ENCODE measurements at regions not wholly inside any gene's neighbourhood (a gene's known extent, or its start where the extent isn't known, plus 50 kb on each side); places are given as distances from the start of the nearest gene placed in this dataset.
"Not testable (repeated sequence)": the region's sequence is repeated elsewhere in the genome, so short reads cannot be mapped to it uniquely, and the experiment has no call there.

DNA sequence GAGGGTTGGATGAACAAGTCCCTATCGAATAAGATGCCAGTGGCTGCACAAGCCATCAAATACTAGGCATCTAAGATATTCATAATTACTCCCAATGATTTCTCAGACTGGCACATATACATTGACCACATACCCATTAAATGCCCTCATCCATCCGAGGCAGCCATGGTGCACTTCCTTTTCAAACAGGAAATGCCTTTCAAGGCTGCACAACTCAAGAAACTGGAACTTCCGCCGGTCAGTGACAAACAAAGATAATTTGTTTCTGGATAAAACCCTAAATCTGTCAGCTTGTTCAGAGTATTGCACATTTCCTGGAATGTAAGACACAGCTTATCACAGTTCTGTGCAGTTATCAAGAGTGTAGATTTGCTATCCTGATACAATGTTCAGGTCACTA lies 203.7 kb downstream of the RMST start:
- Mint-ChIP-seq H3K4me3 (no peak overlapping the region), H3K4me1 (no peaks in the 10 kb centered on the region), H3K27ac (no peak overlapping the region), H3K9me3 (peaks cover 7 to 8% of the 10 kb centered on the region in 2 donors), H3K27me3 (no peaks in the 10 kb centered on the region), H3K36me3 (peaks cover 0 to 2% of the 10 kb centered on the region in 2 donors)
- DNase-seq: no peak
- ATAC-seq (replicated peaks): no peak

DNA sequence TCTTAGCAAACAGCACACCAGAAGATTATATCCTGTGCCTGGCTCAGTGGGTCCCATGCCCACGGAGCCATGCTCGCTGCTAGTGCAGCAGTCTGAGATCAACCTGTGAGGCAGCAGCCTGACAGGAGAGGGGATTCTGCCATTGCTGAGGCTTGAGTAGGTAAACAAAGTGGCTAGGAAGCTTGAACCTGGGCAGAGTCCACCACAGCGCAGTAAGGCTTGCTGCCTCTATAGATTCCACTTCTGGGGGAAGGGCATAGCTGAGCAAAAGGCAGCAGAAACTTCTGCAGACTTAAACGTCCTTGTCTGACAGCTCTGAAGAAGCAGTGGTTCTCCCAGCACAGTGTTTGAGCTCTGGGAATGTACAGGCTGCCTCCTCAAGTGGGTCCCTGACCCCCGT lies 210.3 kb downstream of the RMST start:
- no peak overlapping the region for H3K27ac Mint-ChIP-seq
- H3K4me3 Mint-ChIP-seq: no peak overlapping the region
- no peaks in the 10 kb centered on the region for H3K27me3 Mint-ChIP-seq
- DNase-seq (no peak), ATAC-seq (replicated peaks) (no peak)
- H3K36me3 Mint-ChIP-seq: no peaks in the 10 kb centered on the region
- H3K4me1 Mint-ChIP-seq: no peaks in the 10 kb centered on the region
- peaks cover 4 to 7% of the 10 kb centered on the region in 2 donors for H3K9me3 Mint-ChIP-seq

DNA sequence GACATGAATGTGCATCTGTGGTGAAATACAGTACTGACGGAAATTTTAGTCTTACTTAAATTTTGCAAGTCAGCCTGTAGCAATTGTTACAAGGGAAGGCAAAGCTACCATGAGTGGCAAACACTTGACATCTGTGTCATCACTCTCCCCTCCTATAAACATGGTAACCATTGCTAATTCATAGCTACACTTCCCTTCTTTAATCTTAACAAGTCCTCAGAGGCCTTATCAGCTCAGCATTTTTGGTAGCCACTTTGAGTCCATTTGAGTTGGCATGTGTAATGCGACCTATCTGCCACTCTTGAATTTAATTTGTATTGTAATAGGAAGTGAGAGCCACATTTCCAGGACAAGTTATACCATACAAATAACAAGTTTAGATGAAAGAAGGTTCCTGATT lies 218.1 kb downstream of the RMST start:
- Mint-ChIP-seq H3K9me3 (peaks cover 3 to 10% of the 10 kb centered on the region in 2 donors), H3K27me3 (no peaks in the 10 kb centered on the region), H3K4me1 (no peaks in the 10 kb centered on the region), H3K36me3 (no peaks in the 10 kb centered on the region), H3K4me3 (no peak overlapping the region), H3K27ac (no peak overlapping the region)
- DNase-seq (no peak), ATAC-seq (replicated peaks) (no peak)

DNA sequence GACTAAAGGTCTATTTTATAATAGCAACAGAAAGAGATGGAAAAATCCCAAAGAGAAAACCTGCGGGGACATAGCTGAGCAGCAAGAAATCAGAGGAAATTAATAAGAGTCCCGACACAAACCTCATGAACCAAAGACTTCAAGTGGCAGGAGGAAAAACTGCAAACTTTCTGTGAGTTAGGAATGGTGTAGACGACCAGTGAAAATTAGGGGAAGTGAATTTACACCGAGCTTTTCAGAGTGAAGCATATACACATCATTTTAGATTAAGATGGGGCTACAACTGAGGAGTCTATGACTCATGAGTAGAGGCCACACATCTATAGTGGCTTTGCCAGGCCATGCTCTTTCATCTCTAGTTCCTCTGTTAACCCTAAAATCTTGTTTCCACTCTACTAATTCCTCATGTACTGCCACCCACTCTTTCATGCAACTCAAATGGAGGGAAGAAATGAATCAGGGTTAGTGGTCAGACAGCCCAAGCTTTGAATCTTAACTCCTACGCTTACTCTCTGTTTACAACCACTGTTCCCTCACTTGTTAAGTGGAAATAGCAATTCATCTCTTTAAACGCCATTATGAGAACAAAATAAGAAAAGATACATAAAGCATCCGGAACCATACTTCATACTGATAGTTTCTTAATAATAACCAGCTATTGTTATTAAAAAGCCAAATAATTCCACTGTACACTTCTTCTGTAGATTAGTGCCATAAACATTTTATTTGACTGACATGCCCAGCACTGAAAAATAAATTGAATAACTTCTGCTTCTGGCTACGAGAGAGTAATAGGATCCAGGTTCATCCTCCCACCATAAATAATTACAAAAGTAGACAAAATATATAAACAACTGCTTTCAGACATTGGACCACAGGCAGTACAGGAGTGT lies 219.3 kb downstream of the RMST start:
- no peaks in the 10 kb centered on the region for H3K27me3 Mint-ChIP-seq
- H3K9me3 Mint-ChIP-seq: peaks cover 0 to 7% of the 10 kb centered on the region in 2 donors
- ATAC-seq (replicated peaks) (peak; percentile 73 to 90), DNase-seq (no peak)
- no peaks in the 10 kb centered on the region for H3K4me1 Mint-ChIP-seq
- no peak overlapping the region for H3K4me3 Mint-ChIP-seq
- no peaks in the 10 kb centered on the region for H3K36me3 Mint-ChIP-seq
- H3K27ac Mint-ChIP-seq: no peak overlapping the region

DNA sequence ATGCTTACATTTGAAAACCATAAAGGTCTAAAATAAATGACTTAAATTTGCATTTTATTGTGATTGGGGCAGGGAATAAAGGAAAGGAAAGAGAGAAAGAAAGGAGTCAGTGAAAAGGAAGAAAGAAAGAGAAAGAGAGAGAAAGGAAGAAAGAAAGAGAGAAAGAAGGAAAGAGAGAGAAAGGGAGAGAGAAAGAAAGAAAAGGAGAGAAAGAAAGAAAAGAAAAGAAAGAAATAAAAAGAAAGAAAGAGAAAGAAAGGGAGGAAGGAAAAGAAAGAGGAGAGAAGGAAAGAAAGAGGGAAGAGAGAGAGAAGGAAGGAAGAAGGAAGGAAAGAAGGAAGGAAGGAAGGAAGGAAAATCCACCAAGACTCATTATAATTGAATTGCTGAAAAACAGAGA lies 222.8 kb downstream of the RMST start:
- Mint-ChIP-seq H3K27me3 (no peaks in the 10 kb centered on the region), H3K36me3 (no peaks in the 10 kb centered on the region), H3K27ac (no peak overlapping the region), H3K4me1 (no peaks in the 10 kb centered on the region), H3K9me3 (peaks cover 0 to 8% of the 10 kb centered on the region in 2 donors), H3K4me3 (no peak overlapping the region)
- DNase-seq: no peak
- ATAC-seq (replicated peaks): no peak

DNA sequence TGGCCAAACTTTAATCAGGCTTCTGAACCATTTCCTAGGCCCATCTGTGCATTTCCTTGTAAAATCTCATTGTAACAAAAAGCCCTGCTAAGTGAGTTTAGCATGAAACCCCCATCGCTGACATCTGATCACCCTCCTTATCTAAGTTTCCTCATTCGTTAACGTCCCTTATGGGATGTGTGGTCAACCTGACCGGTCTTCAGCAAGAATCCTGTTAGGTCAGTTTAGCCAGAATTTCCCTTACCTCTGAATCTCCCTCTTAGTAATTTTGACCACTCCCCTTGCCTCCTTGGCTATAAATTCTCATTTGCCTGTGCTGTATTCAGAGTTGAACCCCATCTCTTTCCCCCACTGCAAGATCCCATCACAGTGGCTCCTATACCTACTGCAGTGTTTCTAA lies 239.3 kb downstream of the RMST start:
- no peaks in the 10 kb centered on the region for H3K36me3 Mint-ChIP-seq
- no peaks in the 10 kb centered on the region for H3K27me3 Mint-ChIP-seq
- no peak for ATAC-seq (replicated peaks)
- H3K9me3 Mint-ChIP-seq: peaks cover 0 to under 1% of the 10 kb centered on the region in 2 donors
- no peak overlapping the region for H3K4me3 Mint-ChIP-seq
- no peak overlapping the region for H3K27ac Mint-ChIP-seq
- H3K4me1 Mint-ChIP-seq: no peaks in the 10 kb centered on the region
- no peak for DNase-seq

DNA sequence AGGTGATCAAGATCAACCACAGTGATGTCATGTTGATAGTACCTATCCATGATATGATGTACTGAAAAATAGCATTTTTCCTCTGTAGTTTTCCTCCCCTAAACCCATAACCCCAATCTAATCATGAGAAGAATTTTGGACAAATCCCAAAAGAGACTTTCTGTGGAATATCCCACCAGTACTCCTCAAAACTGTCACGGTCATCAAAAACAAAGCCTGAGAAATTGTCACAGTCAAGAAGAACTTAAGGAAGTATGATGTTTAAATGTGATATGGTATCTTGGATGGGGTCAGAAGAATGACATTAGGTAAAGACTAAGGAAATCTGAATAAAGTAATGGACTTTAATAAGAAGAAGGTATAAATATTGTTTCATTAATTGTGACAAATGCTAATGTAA lies 248.8 kb downstream of the RMST start:
- Mint-ChIP-seq H3K4me3 (no peak overlapping the region), H3K4me1 (no peaks in the 10 kb centered on the region), H3K9me3 (no peaks in the 10 kb centered on the region), H3K36me3 (no peaks in the 10 kb centered on the region), H3K27me3 (no peaks in the 10 kb centered on the region), H3K27ac (no peak overlapping the region)
- DNase-seq: no peak
- no peak for ATAC-seq (replicated peaks)

DNA sequence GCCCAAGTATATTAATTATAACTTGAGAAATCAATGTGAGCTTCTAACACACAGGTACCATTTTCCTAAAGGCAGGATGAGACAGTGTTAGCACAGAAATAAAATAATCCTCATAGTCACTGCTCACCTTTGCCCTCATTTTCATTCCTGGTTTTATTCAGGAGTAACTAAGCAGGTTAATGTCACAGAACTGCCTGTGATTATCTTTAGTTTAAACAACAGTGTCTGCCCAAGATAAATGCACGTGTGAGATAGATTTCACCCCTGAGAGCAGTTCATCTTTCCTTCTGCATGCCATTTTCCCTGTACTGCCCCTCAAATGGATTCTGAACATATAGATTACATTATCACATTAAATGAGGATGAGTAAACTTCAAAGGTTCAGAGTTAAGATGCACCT lies 250.7 kb downstream of the RMST start:
- no peaks in the 10 kb centered on the region for H3K36me3 Mint-ChIP-seq
- DNase-seq (no peak), ATAC-seq (replicated peaks) (no peak)
- no peaks in the 10 kb centered on the region for H3K4me1 Mint-ChIP-seq
- H3K9me3 Mint-ChIP-seq: no peaks in the 10 kb centered on the region
- H3K27me3 Mint-ChIP-seq: no peaks in the 10 kb centered on the region
- no peak overlapping the region for H3K27ac Mint-ChIP-seq
- no peak overlapping the region for H3K4me3 Mint-ChIP-seq

DNA sequence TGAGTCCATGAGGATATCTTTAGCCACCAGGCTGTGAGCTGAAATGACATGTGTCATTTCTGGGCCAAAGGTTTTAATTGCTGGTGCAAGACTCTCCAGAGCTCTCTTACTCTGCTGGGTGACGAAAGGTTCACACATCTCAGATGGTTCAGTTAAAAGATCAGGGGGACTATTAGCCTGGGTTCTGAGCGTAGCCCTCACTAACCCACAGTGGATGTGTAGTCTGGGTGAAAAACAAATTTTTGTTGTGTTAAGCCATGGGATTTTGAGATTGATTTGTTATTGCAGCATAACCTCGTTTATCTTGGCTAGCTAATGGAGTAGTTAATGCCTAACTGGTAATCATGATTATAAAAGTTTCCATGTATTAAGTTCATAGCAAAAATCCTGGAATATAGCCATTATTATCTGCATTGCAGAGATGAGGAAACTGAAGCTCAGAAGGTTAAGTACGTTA lies 251.5 kb downstream of the RMST start:
- H3K9me3 Mint-ChIP-seq: no peaks in the 10 kb centered on the region
- H3K4me1 Mint-ChIP-seq: no peaks in the 10 kb centered on the region
- no peak overlapping the region for H3K4me3 Mint-ChIP-seq
- H3K27ac Mint-ChIP-seq: no peak overlapping the region
- no peak for DNase-seq
- H3K27me3 Mint-ChIP-seq: no peaks in the 10 kb centered on the region
- no peaks in the 10 kb centered on the region for H3K36me3 Mint-ChIP-seq
- ATAC-seq (replicated peaks): no peak

DNA sequence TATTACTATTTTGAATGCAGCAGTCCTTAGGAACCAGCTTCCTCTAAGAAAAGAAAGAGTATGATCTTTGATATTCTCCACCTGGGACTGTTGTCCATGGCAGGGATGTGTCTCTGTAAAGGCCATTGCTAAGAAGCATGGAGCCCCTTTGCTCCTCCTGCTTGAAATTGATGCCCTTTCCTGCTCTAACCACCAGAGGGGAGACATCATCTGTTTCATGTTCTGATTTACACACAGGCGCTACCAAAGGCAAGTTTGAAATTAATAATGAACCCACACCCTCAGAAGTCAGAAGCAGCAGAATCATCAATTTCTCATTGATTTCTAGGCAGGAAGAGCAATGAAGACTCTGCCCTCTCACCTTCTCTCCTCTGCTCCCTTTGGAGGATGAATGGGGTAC lies 253.8 kb downstream of the RMST start:
- H3K36me3 Mint-ChIP-seq: no peaks in the 10 kb centered on the region
- DNase-seq: no peak
- ATAC-seq (replicated peaks): no peak
- no peak overlapping the region for H3K27ac Mint-ChIP-seq
- H3K4me1 Mint-ChIP-seq: no peaks in the 10 kb centered on the region
- H3K27me3 Mint-ChIP-seq: no peaks in the 10 kb centered on the region
- H3K4me3 Mint-ChIP-seq: no peak overlapping the region
- peaks cover 0 to 1% of the 10 kb centered on the region in 2 donors for H3K9me3 Mint-ChIP-seq

DNA sequence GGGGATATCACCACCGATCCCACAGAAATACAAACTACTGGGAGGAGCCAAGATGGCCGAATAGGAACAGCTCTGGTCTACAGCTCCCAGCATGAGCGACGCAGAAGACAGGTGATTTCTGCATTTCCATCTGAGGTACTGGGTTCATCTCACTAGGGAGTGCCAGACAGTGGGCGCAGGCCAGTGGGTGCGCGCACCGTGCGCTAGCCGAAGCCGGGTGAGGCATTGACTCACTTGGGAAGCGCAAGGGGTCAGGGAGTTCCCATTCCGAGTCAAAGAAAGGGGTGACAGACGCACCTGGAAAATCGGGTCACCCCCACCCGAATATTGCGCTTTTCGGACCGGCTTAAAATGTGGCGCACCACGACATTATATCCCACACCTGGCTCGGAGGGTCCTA lies 261.2 kb downstream of the RMST start:
- H3K27me3 Mint-ChIP-seq; H3K36me3 Mint-ChIP-seq; H3K27ac Mint-ChIP-seq; H3K4me1 Mint-ChIP-seq; DNase-seq; ATAC-seq (replicated peaks); H3K4me3 Mint-ChIP-seq; H3K9me3 Mint-ChIP-seq: not testable (repeated sequence)

DNA sequence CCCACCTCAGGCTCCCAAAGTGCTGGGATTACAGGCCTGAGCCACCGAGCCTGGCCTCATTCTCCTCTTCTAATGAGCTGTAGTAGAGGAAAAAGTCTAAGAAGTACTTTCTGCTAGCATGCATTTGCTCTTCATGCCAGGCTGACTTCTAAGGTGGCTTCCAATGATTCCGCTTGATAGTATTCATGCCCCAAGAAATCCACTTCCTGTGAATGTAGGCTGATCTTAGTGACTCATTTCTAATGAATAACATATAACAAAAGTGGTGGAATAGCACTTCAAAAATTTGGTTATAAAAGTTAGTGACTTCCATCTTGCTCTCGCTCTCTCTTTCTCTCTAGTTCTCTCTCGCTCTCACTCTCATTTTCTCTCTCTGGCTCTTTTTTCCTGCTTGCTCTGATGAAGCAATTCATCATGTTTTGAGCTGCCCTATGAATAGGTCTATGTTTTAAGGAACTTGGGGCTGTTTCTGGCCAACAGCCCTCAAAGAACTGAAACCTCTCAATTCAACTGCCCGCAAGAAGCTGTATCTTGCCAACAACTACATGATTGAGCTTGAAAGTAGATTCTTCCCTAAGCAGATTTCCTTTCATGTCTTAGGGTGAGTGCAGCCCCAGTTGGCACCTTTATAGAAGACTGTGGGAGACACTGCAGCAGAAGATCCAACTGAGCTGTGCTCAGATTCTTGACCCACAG lies 282.9 kb downstream of the RMST start:
- Mint-ChIP-seq H3K9me3 (peaks cover 2 to 3% of the 10 kb centered on the region in 2 donors), H3K27ac (no peak overlapping the region), H3K27me3 (no peaks in the 10 kb centered on the region), H3K4me3 (no peak overlapping the region), H3K4me1 (no peaks in the 10 kb centered on the region), H3K36me3 (no peaks in the 10 kb centered on the region)
- DNase-seq: no peak
- no peak for ATAC-seq (replicated peaks)

DNA sequence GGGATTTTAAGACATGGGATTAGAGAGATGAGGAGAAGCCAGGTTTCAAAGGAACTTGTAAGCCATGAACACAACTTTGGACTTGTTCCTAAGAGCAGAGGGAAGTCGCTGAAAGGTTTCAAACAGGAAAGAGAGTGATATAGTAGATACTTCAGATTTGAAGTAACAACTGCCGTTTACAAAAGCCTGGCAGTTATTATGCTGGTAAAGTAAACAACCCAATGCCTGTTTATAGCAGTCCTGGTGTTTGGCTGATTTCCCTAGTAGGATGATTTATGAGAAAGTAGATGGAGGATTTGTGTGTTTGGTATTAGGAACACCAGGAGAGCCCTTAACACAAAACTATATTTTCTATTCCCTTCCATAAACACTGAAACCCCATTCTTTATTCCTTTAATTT lies 285.7 kb downstream of the RMST start:
- no peak overlapping the region for H3K4me3 Mint-ChIP-seq
- ATAC-seq (replicated peaks) (no peak), DNase-seq (no peak)
- H3K9me3 Mint-ChIP-seq: peaks cover 3% of the 10 kb centered on the region in 2 donors
- H3K4me1 Mint-ChIP-seq: no peaks in the 10 kb centered on the region
- H3K36me3 Mint-ChIP-seq: no peaks in the 10 kb centered on the region
- H3K27me3 Mint-ChIP-seq: no peaks in the 10 kb centered on the region
- no peak overlapping the region for H3K27ac Mint-ChIP-seq

DNA sequence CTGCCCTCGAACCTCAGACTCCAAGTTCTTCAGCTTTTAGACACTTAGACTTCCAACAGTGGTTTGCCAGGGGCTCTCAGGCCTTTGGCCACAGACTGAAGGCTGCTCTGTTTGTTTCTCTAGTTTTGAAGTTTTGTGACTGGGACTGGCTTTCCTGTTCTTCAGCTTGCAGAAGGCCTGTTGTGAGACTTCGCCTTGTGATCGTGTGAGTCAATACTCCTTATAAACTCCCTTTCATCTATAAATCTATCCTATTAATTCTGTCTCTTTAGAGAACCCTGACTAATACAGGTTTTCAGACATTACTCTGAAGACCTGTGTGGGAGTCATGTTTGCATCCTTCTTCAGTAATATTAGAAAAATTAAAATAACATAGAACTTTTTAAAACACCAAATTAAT lies 289.1 kb downstream of the RMST start:
- H3K27me3 Mint-ChIP-seq: no peaks in the 10 kb centered on the region
- no peaks in the 10 kb centered on the region for H3K4me1 Mint-ChIP-seq
- ATAC-seq (replicated peaks) (no peak), DNase-seq (no peak)
- peaks cover 0 to 1% of the 10 kb centered on the region in 2 donors for H3K9me3 Mint-ChIP-seq
- no peak overlapping the region for H3K4me3 Mint-ChIP-seq
- H3K36me3 Mint-ChIP-seq: no peaks in the 10 kb centered on the region
- no peak overlapping the region for H3K27ac Mint-ChIP-seq

DNA sequence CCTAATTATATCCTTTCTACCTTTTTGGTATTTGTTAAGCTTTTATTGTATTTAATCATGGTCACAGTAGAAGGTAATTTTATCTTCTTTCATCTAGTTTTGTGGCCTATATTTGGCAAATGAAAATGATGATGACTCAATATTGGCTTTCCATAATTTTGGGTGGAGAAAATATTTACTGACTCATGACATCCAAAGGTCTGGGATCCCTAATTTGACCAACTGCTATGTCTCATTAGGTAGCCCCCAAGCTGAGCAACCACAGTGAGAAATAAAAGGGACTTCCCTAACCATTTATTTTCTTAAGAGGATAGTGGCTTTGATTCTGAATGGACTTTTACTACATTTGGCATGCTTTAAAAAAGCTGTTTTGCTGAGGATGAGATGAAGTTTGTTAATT lies 289.5 kb downstream of the RMST start:
- ATAC-seq (replicated peaks) (no peak), DNase-seq (no peak)
- Mint-ChIP-seq H3K36me3 (no peaks in the 10 kb centered on the region), H3K4me1 (no peaks in the 10 kb centered on the region), H3K4me3 (no peak overlapping the region), H3K27ac (no peak overlapping the region), H3K27me3 (no peaks in the 10 kb centered on the region), H3K9me3 (peaks cover 0 to 1% of the 10 kb centered on the region in 2 donors)

Measured in stimulated activated naive B cell treated with anti-CD40 and anti-IgM and Interleukin-4, amounts not matched to agents 10 μg/mL and 1 μg/mL and 100 μg/mL, for 72 hours (primary cell).